CD4-positive, alpha-beta T cell treated with Interleukin-6 at 100 ng/mL for 8 hours (primary cell): ENCODE measurements at regions not wholly inside any gene's neighbourhood (a gene's known extent, or its start where the extent isn't known, plus 50 kb on each side); places are given as distances from the start of the nearest gene placed in this dataset.

Source experiments
- DNase-seq: peaks from one replicate; pipeline ENCODE4 v3.0.0-alpha.2; 2020; ENCODE audit warnings: mixed read lengths, low spot score

DNA sequence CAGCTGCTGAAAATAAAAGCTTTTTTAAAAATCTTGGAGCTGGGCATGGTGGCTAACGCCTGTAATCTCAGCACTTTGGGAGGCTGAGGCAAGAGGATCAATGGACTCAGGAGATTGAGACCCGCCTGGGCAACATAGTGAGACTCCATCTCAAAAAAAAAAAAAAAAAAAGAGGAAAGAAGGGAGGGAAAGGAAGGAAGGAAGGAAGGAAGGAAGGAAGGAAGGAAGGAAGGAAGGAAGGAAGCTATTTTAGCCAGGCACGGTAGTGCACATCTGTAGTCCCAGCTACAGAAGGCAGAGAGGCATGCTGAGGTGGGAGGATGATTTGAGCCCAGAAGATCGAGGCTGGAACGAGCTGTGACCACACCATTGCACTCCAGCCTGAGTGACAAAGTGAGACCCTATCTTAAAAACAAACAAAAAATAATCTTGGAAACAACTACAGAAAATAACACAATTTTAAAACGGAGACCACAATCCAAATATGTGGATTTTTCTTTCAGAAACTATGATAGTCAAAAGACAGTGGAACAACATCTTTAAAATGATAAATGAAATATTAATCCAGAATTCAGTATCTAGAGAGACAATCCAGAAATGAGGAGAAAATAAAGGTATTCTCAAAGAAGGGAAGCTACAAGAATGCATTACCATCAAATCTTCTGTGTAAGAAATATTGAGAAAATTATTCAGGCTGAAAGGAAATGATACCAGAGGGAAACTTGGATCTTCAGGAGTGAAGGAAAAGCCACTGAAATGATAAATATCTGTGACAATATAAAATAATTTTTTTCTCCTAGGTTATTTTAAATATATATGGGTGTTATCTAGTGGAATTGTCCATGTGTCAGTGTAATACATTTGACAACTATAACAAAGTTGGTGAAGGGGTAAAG, 182.0 kb downstream of the GPX5 start:
- no peak for DNase-seq

DNA sequence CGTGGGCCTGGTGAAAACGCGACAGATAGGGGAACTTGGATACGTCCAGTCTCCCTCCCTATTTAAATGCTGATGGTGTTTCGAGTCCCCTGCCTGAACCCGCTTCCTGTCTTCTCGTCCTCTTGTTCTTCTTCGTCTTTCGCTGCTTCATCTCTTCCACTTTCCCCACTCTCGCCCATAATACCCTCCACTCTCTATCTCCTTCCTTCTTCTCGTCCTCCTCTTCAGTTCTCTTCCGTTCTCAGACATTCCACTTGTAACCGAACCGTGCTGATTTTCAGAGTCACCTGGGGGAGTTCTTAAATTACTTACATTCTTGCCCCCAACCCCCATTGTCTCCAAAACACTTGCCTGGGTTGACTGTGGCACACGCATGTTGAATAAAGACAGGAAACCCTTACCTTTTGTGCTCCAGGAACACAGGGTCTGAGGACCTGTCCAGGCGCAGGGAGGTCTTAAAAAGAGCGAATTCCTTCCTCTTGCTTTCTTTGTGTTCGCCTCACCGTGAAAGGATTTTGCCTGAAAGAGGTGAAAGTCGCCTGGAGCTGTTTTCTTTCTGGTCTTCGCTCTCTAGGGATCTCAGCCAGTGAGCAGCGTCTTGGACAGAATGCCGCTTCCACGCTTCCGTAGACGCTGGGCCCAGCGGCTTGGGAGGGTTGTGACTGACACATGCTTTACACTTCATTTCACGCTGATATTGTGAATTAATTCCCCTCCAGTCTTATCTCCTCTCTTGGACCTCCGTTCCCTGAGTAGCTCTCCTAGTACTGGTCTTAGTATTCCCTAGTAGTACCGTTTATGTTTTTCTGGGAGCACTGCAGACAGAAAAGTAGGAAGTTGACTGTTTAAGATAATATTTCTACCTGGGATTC, 184.0 kb downstream of the GPX5 start:
- no peak for DNase-seq

DNA sequence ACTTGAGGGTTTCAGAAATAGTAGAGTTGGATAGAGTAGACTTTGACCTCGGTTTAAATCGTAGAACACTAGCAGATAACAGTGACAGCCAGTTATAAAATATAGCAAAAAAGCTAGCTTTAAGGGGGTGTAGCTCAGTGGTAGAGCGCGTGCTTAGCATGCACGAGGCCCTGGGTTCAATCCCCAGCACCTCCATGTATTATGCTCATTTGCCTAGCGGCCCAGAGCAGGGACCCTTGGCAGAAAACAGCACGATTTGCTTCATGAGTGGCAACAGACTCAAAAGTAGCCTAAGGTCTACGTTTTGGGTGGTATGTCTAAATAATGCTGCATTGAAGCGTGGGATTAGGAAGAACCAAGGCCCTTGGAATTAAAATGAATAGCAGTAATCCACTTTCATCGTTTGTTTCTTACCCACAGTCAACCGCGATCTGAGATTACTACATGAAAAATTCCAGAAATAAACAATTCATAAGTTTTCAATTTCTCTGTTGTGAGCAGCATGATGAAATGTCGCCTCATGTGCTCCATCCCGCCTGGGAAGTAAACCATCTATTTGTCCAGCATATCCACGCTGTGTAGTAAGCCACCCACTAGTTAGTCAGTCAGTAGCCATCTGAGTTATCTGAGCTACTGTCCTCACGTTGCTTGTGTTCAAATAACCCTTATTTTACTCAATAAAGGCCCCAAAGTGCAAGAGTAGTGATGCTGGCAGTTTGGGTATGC, 184.9 kb downstream of the GPX5 start:
- DNase-seq = no peak

DNA sequence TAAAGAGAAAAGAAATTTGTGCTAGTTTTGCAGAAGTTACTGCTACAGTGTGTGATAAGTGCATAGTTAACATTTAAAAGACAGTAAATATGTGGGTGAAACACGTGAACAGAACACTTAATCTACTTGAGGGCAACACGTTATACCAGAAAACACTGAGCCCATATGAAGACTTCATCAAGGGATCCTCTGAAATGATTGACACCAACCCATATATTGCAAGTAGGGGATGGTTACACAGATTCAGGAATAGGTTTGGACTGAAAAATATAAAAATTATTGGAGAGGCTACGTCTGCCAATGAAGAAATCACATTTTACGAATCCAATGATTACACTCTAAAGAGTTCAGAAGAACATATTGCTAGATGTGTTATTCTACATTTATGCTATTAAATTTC, 185.6 kb downstream of the GPX5 start:
- no peak for DNase-seq

DNA sequence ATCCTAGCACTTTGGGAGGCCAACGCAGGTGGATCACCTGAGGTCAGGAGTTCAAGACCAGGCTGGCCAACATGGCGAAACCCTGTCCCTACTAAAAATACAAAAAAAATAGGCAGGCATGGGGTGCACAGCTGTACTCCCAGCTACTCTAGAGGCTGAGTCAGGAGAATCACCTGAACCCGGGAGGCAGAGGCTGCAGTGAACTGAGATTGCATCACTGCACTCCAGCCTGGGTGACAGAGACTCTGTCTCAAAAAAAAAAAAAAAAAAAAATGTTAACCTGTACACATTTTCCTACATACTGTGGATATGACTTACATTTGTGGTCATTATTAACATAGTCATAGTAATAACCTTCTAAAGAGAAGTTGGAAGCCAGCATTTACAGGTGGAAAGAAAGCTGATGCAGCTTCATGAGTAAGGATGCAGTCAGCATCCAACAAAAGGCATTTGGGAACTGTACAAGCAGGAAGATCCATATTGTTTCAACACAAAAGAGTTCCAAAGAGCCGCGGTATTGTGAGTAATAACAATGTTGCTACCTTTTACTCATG, 186.2 kb downstream of the GPX5 start:
- DNase-seq = no peak

DNA sequence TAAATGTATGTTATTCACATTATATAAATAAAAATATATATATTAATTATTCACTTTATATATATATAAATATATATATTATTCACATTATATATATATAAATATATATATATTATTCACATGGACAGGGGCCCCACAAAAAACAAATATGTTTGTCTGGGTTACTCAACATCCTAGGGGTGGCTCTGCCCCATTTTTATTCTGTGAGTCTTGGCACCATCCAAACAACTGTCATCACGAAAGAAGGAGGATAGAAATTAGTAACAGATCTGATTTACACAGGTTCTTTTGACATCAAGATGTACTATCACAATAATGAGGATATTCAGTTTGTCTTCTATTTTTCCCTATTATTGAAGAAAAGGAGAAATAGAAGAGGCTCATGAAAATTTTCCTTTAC, 187.3 kb downstream of the GPX5 start:
- DNase-seq = no peak

DNA sequence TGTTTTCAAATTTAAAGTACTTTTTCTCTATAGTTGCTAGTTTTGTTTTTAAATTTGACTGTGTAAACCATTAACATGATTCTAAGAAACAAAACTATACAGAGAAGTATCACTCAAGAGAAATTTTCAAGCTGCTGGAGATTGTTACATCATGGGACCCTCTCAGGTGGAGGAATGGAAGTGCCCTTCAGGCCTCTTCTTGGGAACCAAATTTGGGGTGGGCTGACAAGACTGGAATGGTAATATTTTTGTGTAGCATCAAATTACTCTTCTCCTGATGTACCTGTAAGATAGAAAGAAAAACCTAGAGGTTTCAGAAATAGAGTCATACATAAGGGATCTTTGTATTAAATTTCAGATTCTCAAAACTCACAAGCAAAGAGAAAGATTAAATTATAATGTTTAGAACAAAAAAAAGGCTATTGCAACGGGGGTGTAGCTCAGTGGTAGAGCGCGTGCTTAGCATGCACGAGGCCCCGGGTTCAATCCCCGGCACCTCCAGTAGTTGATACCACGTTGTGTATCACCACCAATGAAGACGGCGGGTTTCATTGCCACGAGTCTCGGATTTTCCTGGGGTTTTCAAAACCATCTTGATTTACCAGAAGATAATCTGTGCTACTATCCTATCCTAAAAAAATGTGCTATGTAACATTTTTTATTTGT, 193.7 kb downstream of the GPX5 start:
- DNase-seq = no peak

DNA sequence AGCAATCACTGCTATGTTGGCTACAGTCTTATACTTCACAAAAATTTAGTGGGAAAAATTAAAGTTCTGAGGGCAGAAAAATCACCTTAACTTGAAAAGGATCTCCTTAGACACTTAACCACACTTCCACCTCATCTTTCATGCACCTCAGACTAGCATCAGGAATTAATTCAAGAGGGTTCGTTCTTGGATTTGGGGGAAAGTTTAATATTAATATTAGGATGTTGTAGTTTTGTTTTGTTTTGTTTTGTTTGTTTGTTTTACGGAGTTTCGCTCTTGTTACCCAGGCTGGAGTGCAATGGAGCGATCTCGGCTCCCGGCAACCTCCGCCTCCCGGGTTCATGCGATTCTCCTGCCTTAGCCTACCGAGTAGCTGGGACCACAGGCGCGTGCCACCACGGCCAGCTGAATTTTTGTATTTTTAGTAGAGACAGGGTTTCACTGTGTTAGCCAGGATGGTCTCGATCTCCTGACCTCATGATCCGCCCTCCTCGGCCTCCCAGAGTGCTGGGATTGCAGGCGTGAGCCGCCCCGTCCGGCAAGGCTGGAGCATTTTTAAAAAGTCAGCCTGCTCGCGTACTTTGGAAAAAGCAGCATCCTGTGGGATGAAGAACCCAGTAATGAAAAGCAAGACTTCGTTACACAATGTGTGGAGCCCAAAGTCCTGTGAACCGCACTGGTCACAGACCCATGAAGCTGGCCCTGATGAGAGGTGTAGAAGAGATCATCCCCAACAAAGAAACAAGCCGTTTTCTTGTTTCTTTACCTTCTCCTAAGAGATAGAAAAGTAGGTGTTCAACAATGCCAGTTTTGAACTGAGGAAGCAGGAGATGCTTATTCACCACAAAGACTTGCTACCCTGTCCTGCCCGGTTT, 194.9 kb downstream of the GPX5 start:
- no peak for DNase-seq

DNA sequence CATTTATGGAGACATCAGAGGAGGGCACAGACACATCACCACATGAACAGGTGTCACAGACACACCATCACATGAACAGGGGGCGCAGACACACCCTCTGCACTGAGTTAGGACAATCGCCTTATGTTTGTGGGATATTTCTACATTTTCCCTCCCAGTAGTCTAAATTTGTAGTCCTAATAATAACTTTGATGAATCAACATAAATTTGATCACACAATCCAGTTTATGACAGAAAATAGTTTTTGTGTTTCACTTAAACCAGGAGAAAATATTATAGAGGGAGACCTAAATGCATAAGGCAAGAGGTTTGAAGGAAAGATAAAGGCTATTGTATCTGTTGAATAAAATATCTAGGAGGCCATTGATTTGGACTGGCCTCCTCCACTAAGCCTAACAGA, 195.7 kb downstream of the GPX5 start:
- DNase-seq = no peak

DNA sequence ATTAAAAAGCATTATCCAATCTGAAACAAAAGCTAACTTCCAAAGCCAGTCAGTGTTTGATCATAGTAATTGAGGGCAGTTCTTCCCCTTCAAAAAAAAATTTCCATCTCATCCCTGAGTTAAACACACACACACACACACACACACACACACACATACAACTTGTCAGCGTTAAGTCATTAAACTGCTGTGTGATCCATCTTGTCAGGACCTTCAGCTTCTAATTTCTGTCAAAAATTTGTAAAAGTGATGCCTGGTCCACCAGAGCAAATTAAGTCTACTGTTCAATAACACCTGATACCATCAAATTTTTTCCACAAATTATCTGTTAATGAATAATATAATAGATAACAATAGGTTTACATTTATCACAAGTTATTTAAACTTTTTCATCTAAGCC, 198.7 kb downstream of the GPX5 start:
- DNase-seq = no peak

DNA sequence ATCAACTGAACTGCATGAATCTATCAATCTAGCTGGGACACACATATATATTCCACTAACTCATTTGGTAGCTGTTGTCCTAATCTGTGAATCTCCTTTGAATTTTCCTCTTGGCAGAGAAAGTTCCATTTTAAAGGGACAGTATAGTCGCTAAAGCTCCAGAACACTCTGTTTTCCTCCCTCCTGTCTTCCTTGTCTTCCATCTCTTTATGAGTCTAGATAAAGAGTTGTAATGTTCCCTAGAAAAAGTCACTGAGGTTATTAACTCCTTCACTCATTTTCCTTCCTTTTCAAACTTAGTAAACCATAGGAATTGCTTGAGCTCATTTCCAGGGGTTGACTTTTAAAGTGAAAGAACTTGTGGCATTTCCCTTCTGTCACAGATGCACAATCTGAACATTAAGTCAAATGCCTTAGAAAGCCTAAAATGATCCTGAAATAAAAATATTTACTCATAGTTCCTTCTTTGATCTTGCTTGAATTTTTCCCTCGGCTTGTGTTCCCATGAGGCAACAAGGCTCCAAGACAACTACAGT, 198.4 kb downstream of the TRIM27 start:
- no peak for DNase-seq

DNA sequence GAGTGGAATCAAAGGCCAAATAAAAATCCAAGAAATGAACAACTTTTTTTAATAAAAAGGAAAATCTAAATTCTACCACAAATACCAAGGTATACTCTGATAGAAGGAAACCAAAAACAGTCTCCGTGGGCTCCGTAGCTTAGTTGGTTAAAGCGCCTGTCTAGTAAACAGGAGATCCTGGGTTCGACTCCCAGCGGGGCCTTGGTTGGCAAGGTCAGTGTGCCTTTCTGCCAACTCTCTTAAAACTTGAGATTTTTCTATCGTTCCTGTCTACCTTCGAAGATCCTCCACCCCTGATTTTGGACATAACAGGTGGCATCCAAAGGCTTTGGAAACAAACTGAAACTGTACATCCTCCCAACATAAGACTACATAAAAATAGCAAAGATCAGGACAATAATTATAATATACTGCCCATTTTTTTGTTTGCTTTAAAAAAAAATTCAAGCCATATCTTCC, 197.9 kb downstream of the TRIM27 start:
- DNase-seq = no peak

DNA sequence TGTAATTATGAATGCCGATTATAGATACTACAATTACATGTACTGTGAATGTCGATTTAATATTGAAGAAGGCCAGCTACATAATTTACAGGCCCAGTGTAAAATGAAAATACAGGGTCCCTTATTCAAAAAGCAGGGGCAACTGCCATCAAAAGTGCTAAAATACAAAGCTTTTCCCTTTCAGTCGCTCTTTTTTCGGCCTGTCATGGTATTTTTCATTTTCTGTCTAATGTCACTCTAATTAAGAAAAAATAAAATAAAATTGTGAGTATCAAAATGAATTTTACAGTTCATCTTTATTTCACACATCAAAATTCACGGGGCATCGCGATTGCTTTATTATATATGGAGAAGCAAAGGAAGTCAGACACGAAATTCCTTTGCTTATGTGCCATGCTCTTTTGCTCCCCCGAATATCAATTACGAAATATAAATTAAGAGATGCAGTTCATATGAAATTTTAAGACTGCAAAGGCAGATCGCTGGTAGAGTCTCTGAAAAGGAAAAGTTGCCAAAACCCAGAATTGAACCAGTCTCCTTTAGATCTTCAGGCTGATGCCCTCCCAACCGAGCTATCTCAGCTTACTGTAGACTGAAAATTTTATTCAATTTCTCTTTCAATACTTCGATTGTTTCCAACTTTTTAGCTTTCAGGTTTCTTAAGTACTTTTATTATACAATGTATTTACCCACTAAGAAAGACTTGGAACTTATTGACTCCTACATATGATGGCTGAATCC, 197.0 kb downstream of the TRIM27 start:
- no peak for DNase-seq

DNA sequence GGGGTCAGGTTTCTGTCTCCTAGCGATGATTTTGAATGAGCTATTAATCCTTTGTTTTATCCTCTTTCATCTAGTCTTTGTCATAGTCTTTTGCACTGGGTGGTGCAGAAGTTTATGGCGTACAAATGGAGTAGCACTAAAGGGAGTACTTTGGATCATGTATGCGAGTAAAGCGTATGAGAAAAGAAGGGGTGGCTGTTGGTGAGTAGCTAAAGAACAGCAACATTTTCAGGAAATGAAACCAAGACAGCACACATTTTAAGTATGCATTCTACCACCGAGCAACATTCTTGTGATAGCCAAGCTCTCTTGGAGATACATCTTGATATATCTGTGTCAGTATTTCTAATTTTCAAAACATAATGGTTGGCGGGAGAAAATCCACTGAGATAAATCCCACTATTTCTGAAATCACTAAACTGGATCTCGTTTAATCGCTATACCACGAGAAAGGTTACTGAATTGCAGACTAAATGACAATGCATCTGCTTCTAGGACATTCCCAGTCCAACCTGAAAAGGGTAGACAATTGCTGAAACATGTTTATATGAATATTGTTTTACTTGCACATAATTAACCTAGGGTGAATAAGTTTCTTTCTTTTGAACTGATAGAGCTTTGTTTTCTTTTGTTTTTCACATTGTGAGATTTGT, 196.1 kb downstream of the TRIM27 start:
- DNase-seq = no peak

DNA sequence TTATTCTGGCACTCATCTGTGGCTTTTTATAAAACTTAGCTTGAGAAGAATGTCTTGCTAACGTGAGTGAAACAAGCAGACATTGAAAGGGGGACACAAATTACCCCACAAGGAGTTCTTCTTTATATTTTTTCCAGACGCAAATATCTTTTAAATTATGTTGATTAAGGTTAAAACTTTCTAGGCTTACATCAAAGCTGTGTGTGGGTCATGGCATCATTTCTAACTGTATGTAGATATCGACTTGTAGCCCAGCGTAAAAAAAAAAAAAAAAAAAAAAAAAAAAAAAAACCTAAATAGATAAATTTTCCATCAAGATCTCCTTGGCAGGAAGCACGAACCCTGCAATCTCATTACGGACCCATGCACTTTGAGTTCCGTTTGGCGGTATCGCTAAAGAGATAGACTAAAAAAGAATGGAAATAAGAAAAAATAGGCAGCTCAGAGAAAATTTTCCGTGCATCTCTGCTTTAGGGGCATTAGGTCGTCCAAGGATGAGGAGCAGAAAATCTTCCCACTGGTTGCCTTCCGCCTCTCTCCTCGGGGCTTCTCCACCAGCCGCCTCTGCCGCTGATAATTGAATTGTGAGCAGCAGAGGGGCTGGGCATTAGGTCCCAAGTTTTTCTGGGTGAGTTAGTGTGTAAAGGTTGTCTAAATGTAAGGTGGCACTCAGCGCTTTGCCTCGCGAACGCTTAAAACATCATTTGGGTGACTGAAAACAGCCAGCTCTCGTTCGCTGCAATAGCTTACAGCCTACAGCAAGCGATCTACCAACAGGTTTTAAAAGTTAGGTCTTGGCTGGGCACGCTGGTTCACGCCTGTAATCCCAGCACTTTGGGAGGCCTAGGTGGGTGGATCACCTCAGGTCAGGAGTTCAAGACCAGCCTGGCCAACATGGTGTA, 194.0 kb downstream of the TRIM27 start:
- DNase-seq = no peak

DNA sequence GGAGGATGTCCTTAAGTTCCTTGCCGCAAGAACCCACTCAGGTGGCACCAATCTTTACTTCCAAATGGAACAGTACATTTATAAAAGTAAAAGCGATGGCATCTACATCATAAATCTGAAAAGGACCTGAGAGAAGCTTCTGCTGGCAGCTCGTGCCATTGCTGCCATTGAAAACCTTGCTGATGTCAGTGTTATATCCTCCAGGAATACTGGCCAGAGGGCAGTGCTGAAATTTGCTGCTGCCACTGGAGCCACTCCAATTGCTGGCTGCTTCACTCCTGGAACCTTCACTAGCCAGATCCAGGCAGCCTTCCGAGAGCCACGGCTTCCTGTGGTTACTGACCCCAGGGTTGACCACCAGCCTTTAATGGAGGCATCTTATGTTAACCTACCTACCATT, 191.7 kb downstream of the TRIM27 start:
- no peak for DNase-seq

DNA sequence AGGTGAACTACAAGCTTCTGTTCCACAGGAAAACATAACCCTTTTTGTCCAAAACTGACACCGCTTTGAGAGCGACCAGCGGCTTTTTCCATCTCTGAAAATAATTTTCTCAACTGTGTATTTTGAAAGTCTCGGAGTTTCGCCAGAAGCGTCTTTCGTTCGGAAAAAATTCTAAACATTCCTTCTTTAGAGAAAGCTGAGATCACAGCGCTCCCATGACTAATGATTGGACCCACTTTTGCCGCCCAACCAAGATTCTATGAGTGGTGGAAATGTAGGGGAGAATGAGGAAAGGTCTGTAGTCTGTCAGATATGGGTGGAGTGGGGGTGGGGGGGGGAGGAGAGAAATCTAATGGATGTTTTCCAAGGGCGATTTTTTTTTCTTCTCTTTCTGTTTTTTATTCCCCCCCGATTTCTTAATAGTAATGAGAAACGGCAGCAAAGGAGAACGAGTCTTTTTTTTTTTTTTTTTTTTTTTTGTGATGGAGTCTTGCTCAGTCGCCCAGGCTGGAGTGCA, 189.3 kb downstream of the TRIM27 start:
- no peak for DNase-seq

DNA sequence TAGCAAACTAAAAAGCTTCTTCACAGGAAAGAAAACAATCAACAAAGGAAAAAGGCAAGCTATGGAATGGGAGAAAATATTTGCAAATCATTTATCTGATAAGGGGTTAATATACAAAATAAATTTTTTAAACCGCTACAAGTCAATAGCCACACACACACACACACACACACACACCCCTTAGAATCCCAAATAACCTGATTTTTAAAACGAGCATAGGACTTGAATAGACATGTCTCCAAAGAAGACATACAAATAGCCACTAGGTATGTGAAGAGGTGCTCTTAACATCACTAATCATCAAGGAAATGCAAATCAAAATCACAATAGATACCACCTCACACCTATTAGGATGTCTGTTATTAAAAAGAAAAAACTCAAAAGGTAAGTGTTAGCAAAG, 187.7 kb downstream of the TRIM27 start:
- no peak for DNase-seq
